GM18526 (cell line): ENCODE measurements at regions not wholly inside any gene's neighbourhood (a gene's known extent, or its start where the extent isn't known, plus 50 kb on each side); places are given as distances from the start of the nearest gene placed in this dataset.

Source experiments
- POLR2A ChIP-seq: IDR thresholded peaks from 3 replicates; pipeline ENCODE4 v1.6.1; 2011; ENCODE audit not compliant: insufficient read length; ENCODE audit errors: extremely low read depth

- no peak for TF ChIP-seq POLR2A
Measured at GRCh38 chr1:221823149-221823548, 81.3 kb upstream of the DUSP10 start.

GRCh38 chr1:221822591-221822990, 80.7 kb upstream of the DUSP10 start:
- TF ChIP-seq POLR2A = no peak

- TF ChIP-seq POLR2A = no peak
Measured at GRCh38 chr1:221816899-221817298, 75.0 kb upstream of the DUSP10 start.

GRCh38 chr1:221815660-221816059, 73.8 kb upstream of the DUSP10 start:
- no peak for TF ChIP-seq POLR2A

GRCh38 chr1:221813887-221814286, 72.0 kb upstream of the DUSP10 start:
- TF ChIP-seq POLR2A = no peak

- no peak for TF ChIP-seq POLR2A
Measured at GRCh38 chr1:221812905-221813597, 71.2 kb upstream of the DUSP10 start.

GRCh38 chr1:221812088-221812752, 70.3 kb upstream of the DUSP10 start:
- no peak for TF ChIP-seq POLR2A

- TF ChIP-seq POLR2A = no peak
Measured at GRCh38 chr1:221810406-221810805, 68.5 kb upstream of the DUSP10 start.

GRCh38 chr1:221809091-221810029, 67.5 kb upstream of the DUSP10 start:
- no peak for TF ChIP-seq POLR2A

- TF ChIP-seq POLR2A = no peak
Measured at GRCh38 chr1:221806984-221807383, 65.1 kb upstream of the DUSP10 start.

GRCh38 chr1:221806236-221806635, 64.3 kb upstream of the DUSP10 start:
- TF ChIP-seq POLR2A = no peak

GRCh38 chr1:221805121-221805520, 63.2 kb upstream of the DUSP10 start:
- TF ChIP-seq POLR2A = no peak

GRCh38 chr1:221804303-221804702, 62.4 kb upstream of the DUSP10 start:
- TF ChIP-seq POLR2A = no peak

- no peak for TF ChIP-seq POLR2A
Measured at GRCh38 chr1:221801773-221802516, 60.1 kb upstream of the DUSP10 start.

- TF ChIP-seq POLR2A = no peak
Measured at GRCh38 chr1:221801251-221801661, 59.4 kb upstream of the DUSP10 start.
